HG03521 (cell line): ENCODE measurements at regions not wholly inside any gene's neighbourhood (a gene's known extent, or its start where the extent isn't known, plus 50 kb on each side); places are given as distances from the start of the nearest gene placed in this dataset.

ENCODE experiments used
- ATAC-seq: cut with Tn5 transposase; IDR thresholded peaks from one replicate; pipeline ENCODE4 v1.9.1; 2021; ENCODE audit warnings: mild to moderate bottlenecking, moderate library complexity; ENCODE audit not compliant: unreplicated experiment

DNA sequence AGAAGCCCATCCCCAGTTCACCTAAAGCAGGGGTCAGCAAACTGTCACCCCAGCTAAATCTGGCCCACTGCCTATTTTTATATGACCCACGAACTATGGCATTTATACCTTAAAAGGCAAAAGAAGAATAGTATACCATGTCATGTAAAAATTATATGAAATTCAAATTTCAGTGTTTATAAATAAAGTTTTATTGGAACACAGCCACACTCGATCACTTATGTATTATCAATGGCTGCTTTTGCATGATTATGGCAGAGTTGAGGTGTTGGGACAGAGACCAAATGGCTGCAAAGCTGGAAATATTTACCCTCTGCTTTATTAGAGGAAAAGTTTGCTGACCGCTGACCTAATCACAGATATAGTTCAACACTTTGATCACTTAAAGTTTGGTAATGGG lies 59.2 kb upstream of the GATB start:
- no peak for ATAC-seq

DNA sequence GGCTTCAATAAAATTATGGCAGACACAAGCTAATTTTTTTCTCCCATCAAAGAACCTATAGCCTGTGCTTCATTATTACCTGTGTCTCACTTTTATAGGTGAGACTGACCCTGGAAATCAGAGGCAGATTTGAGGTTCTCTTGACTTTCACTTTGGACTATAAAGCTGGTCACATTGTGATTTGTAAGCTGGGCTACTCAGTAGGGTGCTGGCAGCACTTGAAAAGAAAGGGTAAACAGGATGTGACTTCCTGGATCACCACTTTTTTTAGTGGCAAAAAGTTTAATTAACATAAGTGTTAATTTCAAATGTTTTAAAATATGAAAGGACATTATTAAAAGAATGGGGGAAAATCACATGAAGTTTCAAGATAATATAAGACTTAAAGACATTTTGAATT lies 50.6 kb upstream of the GATB start:
- no peak for ATAC-seq
